ENCODE measurements at regions not wholly inside any gene's neighbourhood (a gene's known extent, or its start where the extent isn't known, plus 50 kb on each side); places are given as distances from the start of the nearest gene placed in this dataset.

DNA sequence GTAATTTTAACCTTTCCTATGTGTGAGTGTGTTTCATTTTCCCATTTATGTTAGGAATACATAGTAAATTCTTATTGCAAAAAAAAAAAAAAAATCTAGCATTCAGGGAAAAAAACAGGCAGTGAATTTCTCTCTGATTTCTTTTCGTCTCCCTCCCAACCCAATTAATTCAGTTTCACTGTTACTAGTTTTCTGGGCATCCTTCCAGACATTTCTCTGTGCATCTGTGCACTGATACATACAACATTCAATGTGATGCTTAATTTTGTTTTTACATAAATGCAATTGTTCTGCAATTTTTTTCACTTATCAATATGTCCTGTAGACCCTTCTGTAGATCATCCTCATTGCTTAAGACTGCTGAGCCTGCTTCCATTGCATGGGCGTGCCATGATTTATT, 694.3 kb upstream of the TBX3 start:
- POLR2A ChIA-PET, result no interaction called here
- TF ChIP-seq JUN (IDR thresholded peaks at IDR 0.05; ENCODE audit: borderline replicate concordance, insufficient read depth, insufficient read length, low read depth), result no peak
- TF ChIP-seq POLR2A (IDR thresholded peaks at IDR 0.05; ENCODE audit: low read depth, low read length), result no peak
- no peak for TF ChIP-seq POLR2AphosphoS5 (IDR thresholded peaks at IDR 0.05; ENCODE audit: insufficient read depth, low read depth, low read length)
- TF ChIP-seq, protein P1, sequence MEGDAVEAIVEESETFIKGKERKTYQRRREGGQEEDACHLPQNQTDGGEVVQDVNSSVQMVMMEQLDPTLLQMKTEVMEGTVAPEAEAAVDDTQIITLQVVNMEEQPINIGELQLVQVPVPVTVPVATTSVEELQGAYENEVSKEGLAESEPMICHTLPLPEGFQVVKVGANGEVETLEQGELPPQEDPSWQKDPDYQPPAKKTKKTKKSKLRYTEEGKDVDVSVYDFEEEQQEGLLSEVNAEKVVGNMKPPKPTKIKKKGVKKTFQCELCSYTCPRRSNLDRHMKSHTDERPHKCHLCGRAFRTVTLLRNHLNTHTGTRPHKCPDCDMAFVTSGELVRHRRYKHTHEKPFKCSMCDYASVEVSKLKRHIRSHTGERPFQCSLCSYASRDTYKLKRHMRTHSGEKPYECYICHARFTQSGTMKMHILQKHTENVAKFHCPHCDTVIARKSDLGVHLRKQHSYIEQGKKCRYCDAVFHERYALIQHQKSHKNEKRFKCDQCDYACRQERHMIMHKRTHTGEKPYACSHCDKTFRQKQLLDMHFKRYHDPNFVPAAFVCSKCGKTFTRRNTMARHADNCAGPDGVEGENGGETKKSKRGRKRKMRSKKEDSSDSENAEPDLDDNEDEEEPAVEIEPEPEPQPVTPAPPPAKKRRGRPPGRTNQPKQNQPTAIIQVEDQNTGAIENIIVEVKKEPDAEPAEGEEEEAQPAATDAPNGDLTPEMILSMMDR (IDR thresholded peaks at IDR 0.05; ENCODE audit: extremely low read depth in 1 of 2, insufficient read depth in 1 of 2, low read depth in 1 of 2, low read length in 2 of 2), result no peak
- no peak for TF ChIP-seq EZH2 (IDR thresholded peaks at IDR 0.05; ENCODE audit: borderline replicate concordance, low read depth, low read length, severe bottlenecking)
- CTCF ChIA-PET, result no interaction called here
- Histone ChIP-seq H3K36me3 (ENCODE audit: control insufficient read depth in 2 of 2, extremely low read depth in 1 of 2, insufficient read depth in 2 of 2, low read length in 2 of 2) (no peaks in the 10 kb centered on the region), H3K4me1 (ENCODE audit: control insufficient read depth, extremely low read depth, insufficient read depth, low read length) (no peaks in the 10 kb centered on the region), H3K79me2 (ENCODE audit: control insufficient read depth, insufficient read depth, low read length) (no peaks in the 10 kb centered on the region), H4K20me1 (replicated peaks; ENCODE audit: control insufficient read depth, extremely low read depth, insufficient read depth, low read length) (no peaks in the 10 kb centered on the region), H3K27ac (ENCODE audit: insufficient read depth, low read depth, low read length) (no peak overlapping the region), H3K4me3 (replicated peaks in 1 of 3; ENCODE audit: insufficient read depth in 1 of 3, low read depth in 1 of 3, low read length in 3 of 3) (no peak overlapping the region), H3K27me3 (ENCODE audit: control insufficient read depth in 2 of 2, insufficient read depth in 2 of 2, low read length in 2 of 2) (no peaks in the 10 kb centered on the region), H3K4me2 (ENCODE audit: insufficient read depth, low read length) (no peak overlapping the region), H3K9me1 (replicated peaks; ENCODE audit: control insufficient read depth, extremely low read depth, insufficient read depth, low read length) (no peaks in the 10 kb centered on the region), H3K9me3 (replicated peaks; ENCODE audit: control insufficient read depth, insufficient read depth, low read length) (no peaks in the 10 kb centered on the region), H2AFZ (ENCODE audit: low read depth, low read length) (no peak overlapping the region), H3K9ac (replicated peaks; ENCODE audit: extremely low read depth, insufficient read depth, low read length) (no peak overlapping the region)
- dilution Hi-C loops (cut with MboI; ENCODE audit: extremely low pct_ligation_motif_present, low sequenced_read_pairs) (no loop called here), intact Hi-C loops (cut with micrococcal nuclease) (no loop called here)
- FAIRE-seq, result no peak
- DNase-seq (ENCODE audit: low read depth, low spot score), result no peak
- no TSS peak for BruUV-seq (replicated peaks)

DNA sequence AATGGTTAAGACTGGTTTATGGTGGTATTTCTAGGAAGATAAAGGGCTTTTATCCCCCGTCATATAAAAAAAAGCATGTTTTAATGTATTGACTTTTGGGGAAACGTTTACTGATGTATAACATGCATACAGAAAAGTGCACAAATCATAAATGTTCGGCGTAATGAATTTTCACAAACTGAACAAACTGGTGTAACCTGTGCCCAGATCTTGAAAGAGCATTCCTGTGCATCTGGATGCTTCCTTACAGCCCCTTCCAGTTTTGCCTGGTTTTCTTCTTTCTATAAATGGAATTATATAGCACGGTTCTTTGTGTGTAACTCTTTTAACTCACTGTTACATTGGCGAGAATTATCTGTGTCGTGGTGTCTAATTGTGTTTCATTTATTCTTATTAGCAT, 693.8 kb upstream of the TBX3 start:
- no peak for DNase-seq (ENCODE audit: low read depth, low spot score)
- no peaks in the 10 kb centered on the region for H3K79me2 ChIP-seq (ENCODE audit: control insufficient read depth, insufficient read depth, low read length)
- TF ChIP-seq, protein P2, sequence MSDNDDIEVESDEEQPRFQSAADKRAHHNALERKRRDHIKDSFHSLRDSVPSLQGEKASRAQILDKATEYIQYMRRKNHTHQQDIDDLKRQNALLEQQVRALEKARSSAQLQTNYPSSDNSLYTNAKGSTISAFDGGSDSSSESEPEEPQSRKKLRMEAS (IDR thresholded peaks at IDR 0.05; ENCODE audit: insufficient read depth, insufficient read length), result no peak
- TF ChIP-seq GATA2 (IDR thresholded peaks at IDR 0.05; ENCODE audit: insufficient read depth, insufficient read length, low read depth, low read length) (no peak), JUN (IDR thresholded peaks at IDR 0.05; ENCODE audit: borderline replicate concordance, insufficient read depth, insufficient read length, low read depth) (no peak), FOS (IDR thresholded peaks at IDR 0.05; ENCODE audit: borderline replicate concordance, insufficient read depth, low read length) (no peak), EZH2 (IDR thresholded peaks at IDR 0.05; ENCODE audit: borderline replicate concordance, low read depth, low read length, severe bottlenecking) (no peak), MYC (IDR thresholded peaks at IDR 0.05; ENCODE audit: low read depth, low read length) (no peak), POLR2A (IDR thresholded peaks at IDR 0.05; ENCODE audit: low read depth, low read length) (no peak), POLR2AphosphoS5 (IDR thresholded peaks at IDR 0.05; ENCODE audit: insufficient read depth, low read depth, low read length) (no peak)
- TF ChIP-seq, protein P1 (IDR thresholded peaks at IDR 0.05; ENCODE audit: extremely low read depth in 1 of 2, insufficient read depth in 1 of 2, low read depth in 1 of 2, low read length in 2 of 2), result no peak
- H3K9ac ChIP-seq (replicated peaks; ENCODE audit: extremely low read depth, insufficient read depth, low read length), result no peak overlapping the region
- H4K20me1 ChIP-seq (replicated peaks; ENCODE audit: control insufficient read depth, extremely low read depth, insufficient read depth, low read length), result no peaks in the 10 kb centered on the region
- ChIA-PET CTCF (no interaction called here), POLR2A (no interaction called here)
- H3K4me1 ChIP-seq (ENCODE audit: control insufficient read depth, extremely low read depth, insufficient read depth, low read length), result no peaks in the 10 kb centered on the region
- H3K9me1 ChIP-seq (replicated peaks; ENCODE audit: control insufficient read depth, extremely low read depth, insufficient read depth, low read length), result no peaks in the 10 kb centered on the region
- dilution Hi-C loops (cut with MboI; ENCODE audit: extremely low pct_ligation_motif_present, low sequenced_read_pairs) (no loop called here), intact Hi-C loops (cut with micrococcal nuclease) (no loop called here)
- H3K36me3 ChIP-seq (ENCODE audit: control insufficient read depth in 2 of 2, extremely low read depth in 1 of 2, insufficient read depth in 2 of 2, low read length in 2 of 2), result no peaks in the 10 kb centered on the region
- no peak for FAIRE-seq
- no peak overlapping the region for H3K27ac ChIP-seq (ENCODE audit: insufficient read depth, low read depth, low read length)
- H3K4me2 ChIP-seq (ENCODE audit: insufficient read depth, low read length), result no peak overlapping the region
- H3K9me3 ChIP-seq (replicated peaks; ENCODE audit: control insufficient read depth, insufficient read depth, low read length), result no peaks in the 10 kb centered on the region
- BruUV-seq (replicated peaks), result no TSS peak
- no peaks in the 10 kb centered on the region for H3K27me3 ChIP-seq (ENCODE audit: control insufficient read depth in 2 of 2, insufficient read depth in 2 of 2, low read length in 2 of 2)
- H3K4me3 ChIP-seq (replicated peaks in 1 of 3; ENCODE audit: insufficient read depth in 1 of 3, low read depth in 1 of 3, low read length in 3 of 3), result no peak overlapping the region
- H2AFZ ChIP-seq (ENCODE audit: low read depth, low read length), result no peak overlapping the region

All from endothelial cell of umbilical vein (primary cell).